ENCODE measurements at regions not wholly inside any gene's neighbourhood (a gene's known extent, or its start where the extent isn't known, plus 50 kb on each side); places are given as distances from the start of the nearest gene placed in this dataset.

GRCh38 chr5:103404483-103404882 is 145.9 kb downstream of the MACIR start:
- no peak overlapping the region for H3K4me3 ChIP-seq (ENCODE audit: low read length in 3 of 3)
- intact Hi-C loops (cut with DNase I): no loop called here
- no peaks in the 10 kb centered on the region for H3K9me3 ChIP-seq (ENCODE audit: control insufficient read depth in 2 of 3, insufficient read depth in 1 of 3, low read length in 3 of 3)
- no peaks in the 10 kb centered on the region for H3K36me3 ChIP-seq (ENCODE audit: control insufficient read depth in 2 of 3, insufficient read depth in 3 of 3, low read length in 3 of 3)
- no peak overlapping the region for H3K27ac ChIP-seq (ENCODE audit: low read depth in 2 of 2, low read length in 2 of 2)
- FAIRE-seq: peak; percentile 77
- no peak for TF ChIP-seq CTCF (IDR thresholded peaks at IDR 0.05; ENCODE audit: borderline replicate concordance, extremely low read depth, insufficient read depth)
- H3K4me1 ChIP-seq (ENCODE audit: control insufficient read depth in 2 of 3, insufficient read depth in 2 of 3, low read depth in 1 of 3, low read length in 3 of 3): no peaks in the 10 kb centered on the region
- DNase-seq: no peak
- H3K27me3 ChIP-seq (ENCODE audit: control insufficient read depth, insufficient read depth, low read length): no peaks in the 10 kb centered on the region
- H3K9ac ChIP-seq (ENCODE audit: low read length in 3 of 3): no peak overlapping the region

GRCh38 chr5:103402851-103403250 is 144.3 kb downstream of the MACIR start:
- Histone ChIP-seq H3K27ac (ENCODE audit: low read depth in 2 of 2, low read length in 2 of 2) (no peak overlapping the region), H3K9me3 (ENCODE audit: control insufficient read depth in 2 of 3, insufficient read depth in 1 of 3, low read length in 3 of 3) (no peaks in the 10 kb centered on the region), H3K27me3 (ENCODE audit: control insufficient read depth, insufficient read depth, low read length) (no peaks in the 10 kb centered on the region), H3K9ac (ENCODE audit: low read length in 3 of 3) (no peak overlapping the region), H3K4me1 (ENCODE audit: control insufficient read depth in 2 of 3, insufficient read depth in 2 of 3, low read depth in 1 of 3, low read length in 3 of 3) (no peaks in the 10 kb centered on the region), H3K36me3 (ENCODE audit: control insufficient read depth in 2 of 3, insufficient read depth in 3 of 3, low read length in 3 of 3) (no peaks in the 10 kb centered on the region), H3K4me3 (ENCODE audit: low read length in 3 of 3) (no peak overlapping the region)
- FAIRE-seq: no peak
- intact Hi-C loops (cut with DNase I): no loop called here
- TF ChIP-seq CTCF (IDR thresholded peaks at IDR 0.05; ENCODE audit: borderline replicate concordance, extremely low read depth, insufficient read depth): no peak
- DNase-seq: no peak

GRCh38 chr5:103397739-103398581 is 139.4 kb downstream of the MACIR start:
- no peak overlapping the region for H3K4me3 ChIP-seq (ENCODE audit: low read length in 3 of 3)
- H3K9ac ChIP-seq (ENCODE audit: low read length in 3 of 3): no peak overlapping the region
- FAIRE-seq (no peak), DNase-seq (no peak)
- H3K4me1 ChIP-seq (ENCODE audit: control insufficient read depth in 2 of 3, insufficient read depth in 2 of 3, low read depth in 1 of 3, low read length in 3 of 3): no peaks in the 10 kb centered on the region
- intact Hi-C loops (cut with DNase I): no loop called here
- no peaks in the 10 kb centered on the region for H3K27me3 ChIP-seq (ENCODE audit: control insufficient read depth, insufficient read depth, low read length)
- no peak overlapping the region for H3K27ac ChIP-seq (ENCODE audit: low read depth in 2 of 2, low read length in 2 of 2)
- TF ChIP-seq CTCF (IDR thresholded peaks at IDR 0.05; ENCODE audit: borderline replicate concordance, extremely low read depth, insufficient read depth): no peak
- H3K9me3 ChIP-seq (ENCODE audit: control insufficient read depth in 2 of 3, insufficient read depth in 1 of 3, low read length in 3 of 3): no peaks in the 10 kb centered on the region
- H3K36me3 ChIP-seq (ENCODE audit: control insufficient read depth in 2 of 3, insufficient read depth in 3 of 3, low read length in 3 of 3): no peaks in the 10 kb centered on the region
